ENCODE measurements at regions not wholly inside any gene's neighbourhood (a gene's known extent, or its start where the extent isn't known, plus 50 kb on each side); places are given as distances from the start of the nearest gene placed in this dataset.

DNA sequence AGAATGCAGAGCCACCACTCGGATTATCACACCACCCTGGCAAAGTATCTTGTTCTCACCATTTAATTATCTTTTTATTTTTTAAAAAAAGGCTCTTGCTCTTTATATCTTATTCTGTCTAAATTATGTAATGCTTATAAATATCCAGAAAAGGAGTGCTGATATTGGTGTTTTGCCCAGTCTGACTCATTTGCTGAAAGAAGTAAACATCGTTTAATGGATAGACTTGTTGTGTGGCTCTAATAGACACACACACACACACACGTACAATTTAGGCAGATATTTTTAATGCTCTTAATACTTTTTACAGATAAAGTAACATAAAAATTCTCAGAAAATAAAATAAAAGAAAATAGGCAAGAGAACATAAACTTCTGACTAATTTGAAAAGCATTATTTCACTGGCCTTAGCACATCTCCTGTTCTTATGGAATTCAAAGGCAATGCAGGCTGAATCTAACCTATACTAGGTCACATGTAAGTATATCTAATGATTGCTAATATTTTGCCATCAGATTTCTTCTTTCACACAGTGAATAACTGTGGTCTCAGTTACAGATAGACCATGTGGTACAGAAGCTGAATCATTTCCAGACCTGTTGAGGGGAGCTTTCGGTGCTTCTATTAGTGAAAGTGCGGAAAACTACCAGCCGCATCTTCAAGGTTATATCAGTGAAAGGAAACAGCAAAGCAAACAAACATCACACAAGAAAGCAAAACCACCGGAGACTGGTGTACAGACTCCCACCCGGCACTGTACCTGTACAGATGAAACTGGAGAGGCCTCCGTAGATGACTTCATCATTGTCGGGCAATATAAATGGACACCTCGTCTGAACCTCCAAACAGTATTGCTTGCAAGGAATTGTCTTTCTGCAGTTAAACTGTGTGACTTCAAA, 642.1 kb upstream of the ARGLU1 start:
- ATAC-seq (no peak), DNase-seq (ENCODE audit: low read depth, low spot score) (no peak)
- H3K79me2 ChIP-seq (ENCODE audit: insufficient read depth, low read length) = no peaks in the 10 kb centered on the region
- H3K27me3 ChIP-seq (ENCODE audit: insufficient read depth, low read length) = no peaks in the 10 kb centered on the region
- no peak overlapping the region for H3K9ac ChIP-seq (ENCODE audit: low read length)
- BruUV-seq (replicated peaks) = no TSS peak
- H4K20me1 ChIP-seq (ENCODE audit: insufficient read depth) = no peaks in the 10 kb centered on the region
- H3K4me2 ChIP-seq (ENCODE audit: low read length) = no peak overlapping the region
- no peak overlapping the region for H2AFZ ChIP-seq (ENCODE audit: low read depth, low read length, poor library complexity, severe bottlenecking)
- intact Hi-C loops (cut with micrococcal nuclease) = no loop called here
- no peak overlapping the region for H3K27ac ChIP-seq (ENCODE audit: low read depth, low read length)
- ChIA-PET CTCF (no interaction called here), RAD21 (ENCODE audit: low non-redundant PET in 1 of 2, low total read pairs in 2 of 2, uncharacterized antibody in 2 of 2, unreplicated experiment in 2 of 2) (no interaction called here), POLR2A (no interaction called here)
- no peaks in the 10 kb centered on the region for H3K4me1 ChIP-seq (ENCODE audit: control insufficient read depth in 1 of 2, insufficient read depth in 2 of 2, low read length in 2 of 2)
- no peak overlapping the region for H3K4me3 ChIP-seq (replicated peaks in 1 of 2; ENCODE audit: low read depth in 1 of 2, low read length in 2 of 2)
- H3K9me2 ChIP-seq (ENCODE audit: insufficient read depth) = no peaks in the 10 kb centered on the region
- no peak for TF ChIP-seq SIN3A (IDR thresholded peaks at IDR 0.05; ENCODE audit: low read depth)
- TF ChIP-seq FOSL1 (IDR thresholded peaks at IDR 0.05; ENCODE audit: low read depth) = no peak
- TF ChIP-seq ATF3 (IDR thresholded peaks at IDR 0.05) = no peak
- TF ChIP-seq ZNF274 (IDR thresholded peaks at IDR 0.05; ENCODE audit: low read depth, low read length) = no peak
- no peak for TF ChIP-seq JUND (IDR thresholded peaks at IDR 0.05)
- TF ChIP-seq, protein P1, sequence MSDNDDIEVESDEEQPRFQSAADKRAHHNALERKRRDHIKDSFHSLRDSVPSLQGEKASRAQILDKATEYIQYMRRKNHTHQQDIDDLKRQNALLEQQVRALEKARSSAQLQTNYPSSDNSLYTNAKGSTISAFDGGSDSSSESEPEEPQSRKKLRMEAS (IDR thresholded peaks at IDR 0.05) = no peak
- TF ChIP-seq CEBPB (IDR thresholded peaks at IDR 0.05; ENCODE audit: low read depth) = no peak
- TF ChIP-seq, protein P2, sequence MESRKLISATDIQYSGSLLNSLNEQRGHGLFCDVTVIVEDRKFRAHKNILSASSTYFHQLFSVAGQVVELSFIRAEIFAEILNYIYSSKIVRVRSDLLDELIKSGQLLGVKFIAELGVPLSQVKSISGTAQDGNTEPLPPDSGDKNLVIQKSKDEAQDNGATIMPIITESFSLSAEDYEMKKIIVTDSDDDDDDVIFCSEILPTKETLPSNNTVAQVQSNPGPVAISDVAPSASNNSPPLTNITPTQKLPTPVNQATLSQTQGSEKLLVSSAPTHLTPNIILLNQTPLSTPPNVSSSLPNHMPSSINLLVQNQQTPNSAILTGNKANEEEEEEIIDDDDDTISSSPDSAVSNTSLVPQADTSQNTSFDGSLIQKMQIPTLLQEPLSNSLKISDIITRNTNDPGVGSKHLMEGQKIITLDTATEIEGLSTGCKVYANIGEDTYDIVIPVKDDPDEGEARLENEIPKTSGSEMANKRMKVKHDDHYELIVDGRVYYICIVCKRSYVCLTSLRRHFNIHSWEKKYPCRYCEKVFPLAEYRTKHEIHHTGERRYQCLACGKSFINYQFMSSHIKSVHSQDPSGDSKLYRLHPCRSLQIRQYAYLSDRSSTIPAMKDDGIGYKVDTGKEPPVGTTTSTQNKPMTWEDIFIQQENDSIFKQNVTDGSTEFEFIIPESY (IDR thresholded peaks at IDR 0.05; ENCODE audit: extremely low read depth, insufficient replicate concordance, low read length) = no peak
- no peak for TF ChIP-seq POLR2AphosphoS5 (IDR thresholded peaks at IDR 0.05; ENCODE audit: low read depth, low read length)
- no peak for TF ChIP-seq EZH2phosphoT487 (IDR thresholded peaks at IDR 0.05; ENCODE audit: borderline replicate concordance)
- TF ChIP-seq ZFX (IDR thresholded peaks at IDR 0.05) = no peak
- no peak for TF ChIP-seq CTCF (IDR thresholded peaks at IDR 0.05 in 2 of 3, conservative IDR thresholded peaks at IDR 0.05 in 1 of 3; ENCODE audit: borderline replicate concordance in 1 of 3, insufficient read depth in 1 of 3, low read depth in 2 of 3, low read length in 2 of 3)
- no peak for TF ChIP-seq YY1 (IDR thresholded peaks at IDR 0.05; ENCODE audit: extremely low read depth, insufficient replicate concordance, low read depth, low read length)
- TF ChIP-seq ELF1 (IDR thresholded peaks at IDR 0.05; ENCODE audit: borderline replicate concordance, low read depth) = no peak
- TF ChIP-seq TCF7L2 (IDR thresholded peaks at IDR 0.05; ENCODE audit: borderline replicate concordance, extremely low read depth, insufficient read depth, insufficient read length) = no peak
- no peak for TF ChIP-seq EZH2 (IDR thresholded peaks at IDR 0.05)
- no peaks in the 10 kb centered on the region for H3K36me3 ChIP-seq (ENCODE audit: control insufficient read depth in 1 of 2, insufficient read depth in 2 of 2, low read length in 2 of 2)
- H3K9me3 ChIP-seq (ENCODE audit: control insufficient read depth in 1 of 2, insufficient read depth in 1 of 2, low read depth in 1 of 2, low read length in 2 of 2) = no peaks in the 10 kb centered on the region
